Stimulated activated effector memory CD8-positive, alpha-beta T cell treated with anti-CD3 and anti-CD28 coated beads, Interleukin-12 subunit alpha, Interleukin-12 subunit beta, amount 100 ng/mL, for 72 hours (primary cell): ENCODE measurements at regions not wholly inside any gene's neighbourhood (a gene's known extent, or its start where the extent isn't known, plus 50 kb on each side); places are given as distances from the start of the nearest gene placed in this dataset.

ENCODE experiments used
- ATAC-seq: fragments of 150-1000 bp; cut with Tn5 transposase; 2 replicates; pipeline ENCODE4 v1.10.0; 2021
- DNase-seq, 2 donors: peaks; one replicate each; pipeline ENCODE4 v3.0.0; 2021 to 2022; ENCODE audit warnings: low spot score in 2 of 2
- H3K27ac Mint-ChIP-seq: one replicate; pipeline ENCODE4 v1.8.0; 2022; ENCODE audit warnings: mild to moderate bottlenecking, mixed read lengths
- H3K36me3 Mint-ChIP-seq: one replicate; pipeline ENCODE4 v1.8.0; 2022; ENCODE audit warnings: mild to moderate bottlenecking, mixed read lengths
- H3K4me1 Mint-ChIP-seq: one replicate; pipeline ENCODE4 v1.8.0; 2022; ENCODE audit warnings: mixed read lengths
- H3K4me3 Mint-ChIP-seq: one replicate; pipeline ENCODE4 v1.8.0; 2022; ENCODE audit warnings: mild to moderate bottlenecking, mixed read lengths
- H3K9me3 Mint-ChIP-seq: one replicate; pipeline ENCODE4 v1.8.0; 2022; ENCODE audit warnings: mixed read lengths

- Mint-ChIP-seq H3K36me3 (no peaks in the 10 kb centered on the region), H3K4me1 (no peaks in the 10 kb centered on the region), H3K4me3 (no peak overlapping the region), H3K9me3 (peaks cover 5% of the 10 kb centered on the region), H3K27ac (no peak overlapping the region)
- DNase-seq (no peak), ATAC-seq (no peak)
Measured at GRCh38 chr14:51145246-51145645, 50.3 kb upstream of the TRIM9 start.

- Mint-ChIP-seq H3K9me3 (peaks cover 2% of the 10 kb centered on the region), H3K4me1 (no peaks in the 10 kb centered on the region), H3K36me3 (no peaks in the 10 kb centered on the region), H3K27ac (no peak overlapping the region), H3K4me3 (no peak overlapping the region)
- ATAC-seq: no peak
- no peak for DNase-seq
Measured at GRCh38 chr14:51147183-51147582, 52.3 kb upstream of the TRIM9 start.

- H3K9me3 Mint-ChIP-seq: no peaks in the 10 kb centered on the region
- H3K36me3 Mint-ChIP-seq: no peaks in the 10 kb centered on the region
- DNase-seq (no peak), ATAC-seq (no peak)
- H3K27ac Mint-ChIP-seq: no peak overlapping the region
- H3K4me3 Mint-ChIP-seq: no peak overlapping the region
- H3K4me1 Mint-ChIP-seq: no peaks in the 10 kb centered on the region
Measured at GRCh38 chr14:51155326-51155725, 60.4 kb upstream of the TRIM9 start.

GRCh38 chr14:51157012-51157411 is 62.1 kb upstream of the TRIM9 start:
- H3K4me1 Mint-ChIP-seq: no peaks in the 10 kb centered on the region
- no peaks in the 10 kb centered on the region for H3K9me3 Mint-ChIP-seq
- no peak for DNase-seq
- no peak overlapping the region for H3K27ac Mint-ChIP-seq
- no peaks in the 10 kb centered on the region for H3K36me3 Mint-ChIP-seq
- no peak overlapping the region for H3K4me3 Mint-ChIP-seq
- no peak for ATAC-seq

- no peaks in the 10 kb centered on the region for H3K9me3 Mint-ChIP-seq
- DNase-seq (no peak), ATAC-seq (no peak)
- H3K4me1 Mint-ChIP-seq: no peaks in the 10 kb centered on the region
- no peak overlapping the region for H3K4me3 Mint-ChIP-seq
- H3K36me3 Mint-ChIP-seq: no peaks in the 10 kb centered on the region
- no peak overlapping the region for H3K27ac Mint-ChIP-seq
Measured at GRCh38 chr14:51160871-51161270, 66.0 kb upstream of the TRIM9 start.

- H3K4me3 Mint-ChIP-seq: no peak overlapping the region
- H3K36me3 Mint-ChIP-seq: no peaks in the 10 kb centered on the region
- no peaks in the 10 kb centered on the region for H3K9me3 Mint-ChIP-seq
- DNase-seq: no peak
- no peaks in the 10 kb centered on the region for H3K4me1 Mint-ChIP-seq
- H3K27ac Mint-ChIP-seq: no peak overlapping the region
- ATAC-seq: no peak
Measured at GRCh38 chr14:51165415-51165814, 70.5 kb upstream of the TRIM9 start.

GRCh38 chr14:51167587-51168214 is 72.3 kb upstream of the TMX1 start:
- ATAC-seq: peak; percentile 67
- H3K27ac Mint-ChIP-seq: no peak overlapping the region
- no peaks in the 10 kb centered on the region for H3K9me3 Mint-ChIP-seq
- H3K36me3 Mint-ChIP-seq: no peaks in the 10 kb centered on the region
- no peak for DNase-seq
- no peaks in the 10 kb centered on the region for H3K4me1 Mint-ChIP-seq
- no peak overlapping the region for H3K4me3 Mint-ChIP-seq

- no peaks in the 10 kb centered on the region for H3K36me3 Mint-ChIP-seq
- H3K4me3 Mint-ChIP-seq: no peak overlapping the region
- DNase-seq: no peak
- H3K4me1 Mint-ChIP-seq: no peaks in the 10 kb centered on the region
- H3K9me3 Mint-ChIP-seq: no peaks in the 10 kb centered on the region
- no peak for ATAC-seq
- no peak overlapping the region for H3K27ac Mint-ChIP-seq
Measured at GRCh38 chr14:51168215-51168613, 71.8 kb upstream of the TMX1 start.

- H3K36me3 Mint-ChIP-seq: no peaks in the 10 kb centered on the region
- H3K4me1 Mint-ChIP-seq: no peaks in the 10 kb centered on the region
- H3K9me3 Mint-ChIP-seq: no peaks in the 10 kb centered on the region
- no peak for DNase-seq
- no peak overlapping the region for H3K27ac Mint-ChIP-seq
- no peak for ATAC-seq
- no peak overlapping the region for H3K4me3 Mint-ChIP-seq
Measured at GRCh38 chr14:51173863-51174262, 66.2 kb upstream of the TMX1 start.

- Mint-ChIP-seq H3K4me3 (no peak overlapping the region), H3K36me3 (no peaks in the 10 kb centered on the region), H3K4me1 (no peaks in the 10 kb centered on the region), H3K27ac (no peak overlapping the region), H3K9me3 (no peaks in the 10 kb centered on the region)
- DNase-seq: no peak
- no peak for ATAC-seq
Measured at GRCh38 chr14:51176839-51177238, 63.2 kb upstream of the TMX1 start.

GRCh38 chr14:51180577-51180976 is 59.5 kb upstream of the TMX1 start:
- H3K9me3 Mint-ChIP-seq: no peaks in the 10 kb centered on the region
- no peak overlapping the region for H3K27ac Mint-ChIP-seq
- DNase-seq: no peak

GRCh38 chr14:51182131-51182565 is 57.9 kb upstream of the TMX1 start:
- no peaks in the 10 kb centered on the region for H3K4me1 Mint-ChIP-seq
- no peaks in the 10 kb centered on the region for H3K9me3 Mint-ChIP-seq
- no peak overlapping the region for H3K27ac Mint-ChIP-seq
- no peak for DNase-seq
- no peaks in the 10 kb centered on the region for H3K36me3 Mint-ChIP-seq
- H3K4me3 Mint-ChIP-seq: no peak overlapping the region
- no peak for ATAC-seq

More at GRCh38 chr14:51180577-51180976, 59.5 kb upstream of the TMX1 start:
- no peak for ATAC-seq
- Mint-ChIP-seq H3K4me3 (no peak overlapping the region), H3K4me1 (no peaks in the 10 kb centered on the region), H3K36me3 (no peaks in the 10 kb centered on the region)

GRCh38 chr14:51185180-51185579 is 54.9 kb upstream of the TMX1 start:
- Mint-ChIP-seq H3K27ac (no peak overlapping the region), H3K4me1 (no peaks in the 10 kb centered on the region), H3K9me3 (no peaks in the 10 kb centered on the region), H3K36me3 (no peaks in the 10 kb centered on the region), H3K4me3 (no peak overlapping the region)
- ATAC-seq (no peak), DNase-seq (no peak)

- Mint-ChIP-seq H3K4me1 (no peaks in the 10 kb centered on the region), H3K4me3 (no peak overlapping the region)
Measured at GRCh38 chr14:51185754-51186153, 54.3 kb upstream of the TMX1 start.

GRCh38 chr14:51188566-51189185 is 51.4 kb upstream of the TMX1 start:
- DNase-seq (no peak), ATAC-seq (no peak)
- Mint-ChIP-seq H3K36me3 (no peaks in the 10 kb centered on the region), H3K9me3 (no peaks in the 10 kb centered on the region), H3K4me3 (no peak overlapping the region), H3K4me1 (no peaks in the 10 kb centered on the region), H3K27ac (no peak overlapping the region)

More at GRCh38 chr14:51185754-51186153, 54.3 kb upstream of the TMX1 start:
- DNase-seq (no peak), ATAC-seq (no peak)
- Mint-ChIP-seq H3K27ac (no peak overlapping the region), H3K36me3 (no peaks in the 10 kb centered on the region), H3K9me3 (no peaks in the 10 kb centered on the region)

GRCh38 chr14:51189600-51190376 is 50.3 kb upstream of the TMX1 start:
- Mint-ChIP-seq H3K27ac (no peak overlapping the region), H3K4me1 (no peaks in the 10 kb centered on the region), H3K36me3 (no peaks in the 10 kb centered on the region), H3K4me3 (no peak overlapping the region), H3K9me3 (no peaks in the 10 kb centered on the region)
- DNase-seq (no peak), ATAC-seq (no peak)
